SJCRH30 (cell line): ENCODE measurements at regions not wholly inside any gene's neighbourhood (a gene's known extent, or its start where the extent isn't known, plus 50 kb on each side); places are given as distances from the start of the nearest gene placed in this dataset.
"Not testable (repeated sequence)": the region's sequence is repeated elsewhere in the genome, so short reads cannot be mapped to it uniquely, and the experiment has no call there.

ENCODE experiments used
- DNase-seq, 2 experiments: peaks; one replicate each; pipeline ENCODE4 v3.0.0-alpha.2; 2015 to 2020
- H3K27ac ChIP-seq: fragments of 250-450 bp; sonication (Bioruptor Pico); 2 replicates; pipeline ENCODE4 v1.5.1; 2020; ENCODE audit warnings: mild to moderate bottlenecking, moderate library complexity
- H3K27me3 ChIP-seq: fragments of 250-450 bp; sonication (Bioruptor Pico); 2 replicates; pipeline ENCODE4 v1.5.1; 2020; ENCODE audit warnings: mild to moderate bottlenecking, moderate library complexity
- H3K36me3 ChIP-seq: fragments of 250-450 bp; sonication (Bioruptor Pico); 2 replicates; pipeline ENCODE4 v1.5.1; 2020; ENCODE audit warnings: mild to moderate bottlenecking, moderate library complexity
- H3K4me1 ChIP-seq: fragments of 250-450 bp; sonication (Bioruptor Pico); 2 replicates; pipeline ENCODE4 v1.5.1; 2020; ENCODE audit warnings: mild to moderate bottlenecking, moderate library complexity
- H3K4me3 ChIP-seq: fragments of 250-450 bp; sonication (Bioruptor Pico); 2 replicates; pipeline ENCODE4 v1.5.1; 2020; ENCODE audit warnings: mild to moderate bottlenecking, moderate library complexity
- H3K9me3 ChIP-seq: fragments of 250-450 bp; sonication (Bioruptor Pico); replicated peaks from 2 replicates; pipeline ENCODE4 v1.5.1; 2020; ENCODE audit warnings: mild to moderate bottlenecking, moderate library complexity

DNA sequence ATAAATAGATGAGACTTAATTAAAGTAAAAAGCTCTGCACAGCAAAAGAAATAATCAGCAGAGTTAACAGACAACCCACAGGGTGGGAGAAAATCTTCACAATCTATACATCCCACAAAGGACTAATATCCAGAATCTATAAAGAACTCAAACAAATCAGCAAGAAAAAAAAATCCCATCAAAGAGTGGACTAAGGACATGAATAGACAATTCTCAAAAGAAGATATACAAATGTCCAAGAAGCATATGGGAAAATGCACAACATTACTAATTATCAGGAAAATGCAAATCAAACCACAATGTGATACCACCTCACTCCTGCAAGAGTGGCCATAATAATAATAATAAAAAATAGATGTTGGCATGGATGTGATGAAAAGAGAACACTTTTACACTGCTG, 96.6 kb downstream of the IRX5 start:
- not testable (repeated sequence) for H3K4me3 ChIP-seq, H3K27ac ChIP-seq, H3K9me3 ChIP-seq, H3K36me3 ChIP-seq, H3K4me1 ChIP-seq, DNase-seq, H3K27me3 ChIP-seq

- H3K36me3 ChIP-seq = no peaks in the 10 kb centered on the region
- H3K9me3 ChIP-seq = peaks cover 7% of the 10 kb centered on the region
- no peaks in the 10 kb centered on the region for H3K4me1 ChIP-seq
- no peaks in the 10 kb centered on the region for H3K27me3 ChIP-seq
- H3K4me3 ChIP-seq = no peak overlapping the region
- H3K27ac ChIP-seq = no peak overlapping the region
- no peak for DNase-seq
Measured at GRCh38 chr16:55029509-55029908, 98.8 kb downstream of the IRX5 start.

DNA sequence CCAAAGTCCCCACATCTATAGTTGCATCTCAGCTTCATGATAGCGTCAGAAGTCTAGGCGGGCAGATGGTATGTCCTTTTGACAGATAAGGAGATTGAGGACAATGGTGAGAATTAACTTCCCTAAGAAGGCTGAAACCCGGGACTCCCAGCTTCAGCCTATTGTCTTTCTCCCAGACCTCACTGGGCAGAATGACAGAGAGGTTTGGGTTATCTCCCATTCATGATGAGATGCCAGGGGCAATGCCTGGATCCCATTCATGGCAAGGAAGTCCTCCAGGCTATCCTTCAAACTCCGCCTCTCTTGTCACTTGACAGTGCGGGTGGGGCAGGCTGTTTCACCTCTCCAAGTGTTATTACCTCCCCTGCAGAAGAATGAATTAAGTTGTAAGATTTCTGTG, 100.3 kb downstream of the IRX5 start:
- Histone ChIP-seq H3K27me3 (no peaks in the 10 kb centered on the region), H3K36me3 (no peaks in the 10 kb centered on the region), H3K9me3 (peaks cover 7% of the 10 kb centered on the region), H3K4me1 (no peaks in the 10 kb centered on the region), H3K27ac (no peak overlapping the region), H3K4me3 (no peak overlapping the region)
- no peak for DNase-seq

DNA sequence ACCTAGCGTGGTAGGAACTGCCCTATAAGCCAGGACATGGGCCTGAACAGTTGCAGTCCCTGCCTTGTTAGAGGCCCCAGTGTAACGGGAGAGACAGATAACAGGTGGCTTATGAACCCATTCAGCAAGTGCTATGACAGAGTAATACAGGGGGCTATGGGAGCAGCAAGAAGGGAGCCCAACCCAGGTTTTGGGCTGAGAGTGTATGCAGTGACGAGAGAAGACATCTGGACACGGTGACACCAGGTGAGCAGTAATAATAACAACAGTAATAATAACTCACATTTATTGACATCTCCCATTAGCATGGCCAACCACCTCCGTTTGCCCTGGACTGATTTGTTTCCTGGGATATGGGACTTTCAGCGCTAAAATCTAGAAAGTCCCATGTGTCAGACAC, 100.8 kb downstream of the IRX5 start:
- Histone ChIP-seq H3K27ac (no peak overlapping the region), H3K4me3 (no peak overlapping the region), H3K27me3 (no peaks in the 10 kb centered on the region), H3K4me1 (no peaks in the 10 kb centered on the region), H3K36me3 (no peaks in the 10 kb centered on the region), H3K9me3 (peaks cover 7% of the 10 kb centered on the region)
- peak in 1 of 2 experiments; percentile 40 for DNase-seq

DNA sequence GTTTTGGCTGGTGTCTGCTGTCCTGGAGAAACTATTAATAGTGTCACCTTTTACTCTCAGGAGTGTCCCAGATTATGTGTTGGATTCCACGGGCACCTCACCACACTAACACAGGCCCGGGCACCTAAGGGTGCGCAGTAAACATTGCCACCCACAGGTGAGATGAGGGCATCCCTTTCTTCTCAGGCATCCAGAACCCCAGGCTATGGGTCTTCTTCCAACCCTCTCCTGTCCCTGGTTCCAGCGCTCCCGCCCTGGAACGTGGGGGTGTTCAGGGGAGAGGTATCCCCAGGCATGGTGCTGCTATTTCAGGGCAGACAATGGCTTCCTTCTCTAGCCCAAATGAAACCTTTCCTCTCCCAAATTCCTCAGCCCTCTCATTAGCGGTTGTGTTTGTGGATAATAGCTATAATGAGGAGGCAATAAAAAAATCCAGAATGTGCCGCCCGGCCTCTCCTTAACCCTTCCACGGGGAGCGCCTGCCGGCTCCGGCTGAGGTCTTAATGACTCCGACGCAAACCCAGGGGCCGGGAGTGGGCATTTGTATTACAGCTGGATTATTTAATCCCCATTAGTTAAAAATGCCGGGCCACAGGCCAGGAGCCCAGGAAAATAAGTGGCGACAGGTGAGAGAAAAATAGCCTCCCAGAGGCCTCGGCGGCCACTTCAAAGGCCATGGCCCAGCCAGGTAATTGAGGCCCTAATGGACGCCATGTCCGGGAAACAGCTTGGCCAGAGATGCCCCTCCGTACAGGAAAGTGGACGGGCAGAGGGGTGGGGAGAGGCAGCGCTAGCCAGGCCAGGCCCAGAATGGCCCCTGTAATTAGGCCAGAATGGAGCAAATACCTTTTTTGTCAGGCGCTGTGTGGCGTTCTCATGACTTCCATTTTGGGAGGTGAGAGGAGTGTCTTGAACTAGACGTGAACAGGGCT, 102.8 kb downstream of the IRX5 start:
- H3K9me3 ChIP-seq = peaks cover 7% of the 10 kb centered on the region
- H3K36me3 ChIP-seq = no peaks in the 10 kb centered on the region
- H3K27me3 ChIP-seq = no peaks in the 10 kb centered on the region
- H3K4me3 ChIP-seq = no peak overlapping the region
- DNase-seq = no peak
- no peaks in the 10 kb centered on the region for H3K4me1 ChIP-seq
- no peak overlapping the region for H3K27ac ChIP-seq

- Histone ChIP-seq H3K27me3 (no peaks in the 10 kb centered on the region), H3K4me3 (no peak overlapping the region), H3K4me1 (no peaks in the 10 kb centered on the region), H3K9me3 (no peaks in the 10 kb centered on the region), H3K36me3 (no peaks in the 10 kb centered on the region), H3K27ac (no peak overlapping the region)
- DNase-seq = peak; percentile 58 to 85
Measured at GRCh38 chr16:55035029-55035428, 104.4 kb downstream of the IRX5 start.

DNA sequence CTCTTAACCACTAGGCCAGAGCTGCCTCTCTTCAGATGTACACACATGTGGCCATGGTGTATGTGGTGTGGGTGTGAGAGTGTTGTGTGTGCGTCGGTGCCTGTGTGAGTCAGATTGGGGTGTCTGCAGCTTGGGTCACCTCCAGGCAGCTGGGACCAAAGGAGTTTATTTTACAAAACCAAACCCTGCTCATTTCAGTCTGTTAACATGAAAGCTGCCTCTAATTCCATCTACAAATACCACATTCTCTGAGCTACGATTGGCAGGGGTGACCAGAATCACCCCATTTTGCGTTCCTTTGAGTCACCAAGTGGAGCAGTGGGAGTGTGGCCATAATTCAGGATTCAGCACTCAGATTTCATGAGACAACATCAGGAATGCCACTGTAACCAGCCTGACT, 105.3 kb downstream of the IRX5 start:
- Histone ChIP-seq H3K9me3 (no peaks in the 10 kb centered on the region), H3K4me3 (no peak overlapping the region), H3K36me3 (no peaks in the 10 kb centered on the region), H3K27me3 (no peaks in the 10 kb centered on the region), H3K4me1 (no peaks in the 10 kb centered on the region), H3K27ac (no peak overlapping the region)
- DNase-seq = no peak

- H3K4me1 ChIP-seq = no peaks in the 10 kb centered on the region
- H3K27me3 ChIP-seq = no peaks in the 10 kb centered on the region
- no peak overlapping the region for H3K4me3 ChIP-seq
- no peak for DNase-seq
- H3K27ac ChIP-seq = no peak overlapping the region
- no peaks in the 10 kb centered on the region for H3K36me3 ChIP-seq
- no peaks in the 10 kb centered on the region for H3K9me3 ChIP-seq
Measured at GRCh38 chr16:55036371-55036821, 105.7 kb downstream of the IRX5 start.

GRCh38 chr16:55037046-55037445, 106.4 kb downstream of the IRX5 start:
- Histone ChIP-seq H3K4me1 (no peaks in the 10 kb centered on the region), H3K36me3 (no peaks in the 10 kb centered on the region), H3K27me3 (no peaks in the 10 kb centered on the region), H3K27ac (no peak overlapping the region), H3K4me3 (no peak overlapping the region), H3K9me3 (no peaks in the 10 kb centered on the region)
- peak in 1 of 2 experiments; percentile 33 for DNase-seq

GRCh38 chr16:55037966-55038365, 107.3 kb downstream of the IRX5 start:
- H3K27ac ChIP-seq = no peak overlapping the region
- DNase-seq = no peak
- H3K36me3 ChIP-seq = no peaks in the 10 kb centered on the region
- no peaks in the 10 kb centered on the region for H3K27me3 ChIP-seq
- no peaks in the 10 kb centered on the region for H3K9me3 ChIP-seq
- no peak overlapping the region for H3K4me3 ChIP-seq
- H3K4me1 ChIP-seq = no peaks in the 10 kb centered on the region

- no peaks in the 10 kb centered on the region for H3K27me3 ChIP-seq
- no peak for DNase-seq
- H3K4me1 ChIP-seq = no peaks in the 10 kb centered on the region
- no peaks in the 10 kb centered on the region for H3K36me3 ChIP-seq
- H3K27ac ChIP-seq = no peak overlapping the region
- H3K9me3 ChIP-seq = no peaks in the 10 kb centered on the region
- no peak overlapping the region for H3K4me3 ChIP-seq
Measured at GRCh38 chr16:55039042-55039441, 108.4 kb downstream of the IRX5 start.

GRCh38 chr16:55039511-55039910, 108.8 kb downstream of the IRX5 start:
- H3K4me3 ChIP-seq = no peak overlapping the region
- H3K9me3 ChIP-seq = no peaks in the 10 kb centered on the region
- H3K36me3 ChIP-seq = no peaks in the 10 kb centered on the region
- no peak for DNase-seq
- H3K27me3 ChIP-seq = no peaks in the 10 kb centered on the region
- no peak overlapping the region for H3K27ac ChIP-seq
- H3K4me1 ChIP-seq = no peaks in the 10 kb centered on the region

DNA sequence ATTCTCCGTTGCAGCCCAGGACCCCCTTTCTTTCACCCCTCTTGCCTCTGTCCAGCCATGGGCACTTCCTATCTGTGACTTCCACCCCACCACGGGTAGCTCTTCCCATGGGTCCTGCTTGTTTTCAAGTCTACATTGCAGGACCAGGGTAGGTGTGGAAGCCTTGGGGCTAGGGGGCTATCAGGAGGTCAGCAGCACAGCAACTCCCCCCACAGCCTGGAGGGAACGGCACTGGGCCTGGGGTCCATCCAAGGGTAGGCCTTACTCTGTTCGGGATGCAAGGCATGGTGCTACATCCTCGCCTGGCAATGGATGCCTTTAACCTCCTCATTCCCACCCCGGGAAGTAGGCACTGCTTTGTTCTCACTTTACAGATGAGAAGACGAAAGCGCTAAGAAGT, 109.3 kb downstream of the IRX5 start:
- H3K27ac ChIP-seq = no peak overlapping the region
- peaks cover 3% of the 10 kb centered on the region; the same call in 1 of the 2 replicates for H3K27me3 ChIP-seq
- no peaks in the 10 kb centered on the region for H3K4me1 ChIP-seq
- DNase-seq = no peak
- no peaks in the 10 kb centered on the region for H3K36me3 ChIP-seq
- H3K4me3 ChIP-seq = no peak overlapping the region
- no peaks in the 10 kb centered on the region for H3K9me3 ChIP-seq

DNA sequence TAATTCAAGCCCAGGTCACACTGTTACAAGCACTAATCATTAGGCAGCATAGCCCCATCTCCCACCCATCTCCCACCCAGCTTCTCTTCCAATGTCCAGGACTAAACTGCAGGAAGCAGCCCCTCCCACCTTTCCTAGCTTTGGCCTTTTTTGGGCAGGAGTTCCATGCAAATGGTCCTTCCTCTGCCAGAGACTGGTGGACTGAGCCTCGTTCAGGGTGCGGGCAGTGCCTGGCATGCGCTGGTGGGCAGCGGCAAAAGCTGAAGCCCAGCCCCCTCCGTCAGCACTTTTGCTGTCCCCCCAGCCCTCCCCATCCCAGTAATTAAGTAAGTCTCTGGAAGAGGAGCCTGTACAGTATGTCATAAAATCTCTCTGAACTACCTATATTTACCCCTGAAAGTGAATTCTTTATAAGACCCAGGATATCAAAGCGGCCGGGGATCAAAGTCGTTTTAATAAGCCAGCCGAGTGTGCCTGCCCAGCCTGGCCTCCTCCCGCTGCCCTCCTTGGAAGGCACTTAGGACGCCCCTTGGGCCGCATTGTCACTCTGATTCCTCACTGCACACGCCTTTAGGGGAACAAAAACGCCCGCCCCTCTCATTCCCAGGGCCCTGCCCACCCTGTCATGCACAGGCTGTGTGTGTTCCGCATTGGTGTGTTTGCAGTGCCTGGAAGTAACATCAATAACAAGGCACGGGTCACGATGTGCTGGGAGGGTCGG, 109.9 kb downstream of the IRX5 start:
- Histone ChIP-seq H3K27me3 (peaks cover 6% of the 10 kb centered on the region; the same call in 1 of the 2 replicates), H3K36me3 (no peaks in the 10 kb centered on the region), H3K27ac (no peak overlapping the region), H3K9me3 (no peaks in the 10 kb centered on the region), H3K4me1 (no peaks in the 10 kb centered on the region), H3K4me3 (no peak overlapping the region)
- no peak for DNase-seq

DNA sequence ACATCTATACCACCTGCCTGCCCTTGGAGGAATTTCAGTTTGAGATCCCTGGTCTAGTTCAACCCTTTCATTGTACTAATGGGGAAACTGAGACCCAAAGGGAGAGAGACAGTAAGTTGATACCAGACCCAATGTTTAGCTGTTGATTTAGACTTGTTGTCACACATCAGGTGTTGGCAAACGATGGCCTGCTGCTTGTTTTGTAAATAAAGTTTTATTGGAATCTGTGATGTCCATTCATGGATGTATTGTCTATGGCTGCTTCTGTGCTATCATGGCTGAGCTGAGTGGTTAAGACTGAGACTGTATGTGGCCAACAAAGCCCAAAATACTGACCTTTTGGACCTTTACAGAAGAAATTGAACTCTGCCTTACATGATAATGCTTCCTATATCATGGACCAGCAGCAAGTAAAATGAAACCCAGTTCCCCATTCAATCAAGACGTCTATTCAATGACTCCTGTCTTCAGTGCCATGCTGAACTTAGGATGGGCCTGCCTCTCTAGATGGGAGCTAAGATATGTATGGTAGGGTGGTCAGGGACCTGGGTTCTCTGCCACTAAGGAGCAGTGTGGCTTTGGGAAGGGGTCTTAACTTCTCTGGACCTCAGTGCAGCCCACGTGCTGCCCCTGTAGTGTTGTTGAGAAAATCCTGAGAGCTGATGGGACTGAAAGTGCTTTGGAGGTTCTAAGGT, 111.0 kb downstream of the IRX5 start:
- Histone ChIP-seq H3K27me3 (peaks cover 6% of the 10 kb centered on the region; the same call in 1 of the 2 replicates), H3K4me3 (no peak overlapping the region), H3K36me3 (no peaks in the 10 kb centered on the region), H3K9me3 (no peaks in the 10 kb centered on the region), H3K27ac (no peak overlapping the region), H3K4me1 (no peaks in the 10 kb centered on the region)
- DNase-seq = no peak
